HL-60 (cell line): ENCODE measurements at regions not wholly inside any gene's neighbourhood (a gene's known extent, or its start where the extent isn't known, plus 50 kb on each side); places are given as distances from the start of the nearest gene placed in this dataset.

Source experiments
- DNase-seq, 2 experiments: peaks; one replicate each; pipeline ENCODE4 v3.0.0-alpha.2; 2010 to 2020; ENCODE audit warnings: low read depth in 1 of 2, low spot score in 1 of 2
- H3K27ac ChIP-seq: fragments of 250-450 bp; sonication (Bioruptor Pico); replicated peaks from 2 replicates; pipeline ENCODE4 v1.5.1; 2020; ENCODE audit warnings: mild to moderate bottlenecking, moderate library complexity
- H3K27me3 ChIP-seq: fragments of 250-450 bp; sonication (Bioruptor Pico); 2 replicates; pipeline ENCODE4 v1.5.1; 2021; ENCODE audit warnings: mild to moderate bottlenecking, moderate library complexity; ENCODE audit not compliant: insufficient read depth, poor library complexity, severe bottlenecking
- H3K4me3 ChIP-seq: replicated peaks from 2 replicates; pipeline ENCODE4 v1.5.1; 2011; ENCODE audit warnings: mild to moderate bottlenecking, control low read depth, low read length; ENCODE audit not compliant: insufficient read depth
- GABPA ChIP-seq: IDR thresholded peaks from 2 replicates; pipeline ENCODE4 v1.6.1; 2012; ENCODE audit warnings: low read depth
- POLR2AphosphoS5 ChIP-seq: IDR thresholded peaks from 2 replicates; pipeline ENCODE4 v1.6.1; 2012; ENCODE audit warnings: low read depth
- SPI1 ChIP-seq: IDR thresholded peaks from 2 replicates; pipeline ENCODE4 v1.6.1; 2012; ENCODE audit warnings: low read depth, mild to moderate bottlenecking, borderline replicate concordance
- TF ChIP-seq, protein P1 (sequence below): IDR thresholded peaks from one replicate; pipeline ENCODE4 v1.5.1; 2011; ENCODE audit warnings: low read length, control low read depth, inconsistent platforms; ENCODE audit not compliant: insufficient read depth
- TF ChIP-seq, protein P2 (sequence below): IDR thresholded peaks from 2 replicates; pipeline ENCODE4 v1.6.1; 2012; ENCODE audit warnings: low read depth; ENCODE audit not compliant: insufficient replicate concordance

DNA sequence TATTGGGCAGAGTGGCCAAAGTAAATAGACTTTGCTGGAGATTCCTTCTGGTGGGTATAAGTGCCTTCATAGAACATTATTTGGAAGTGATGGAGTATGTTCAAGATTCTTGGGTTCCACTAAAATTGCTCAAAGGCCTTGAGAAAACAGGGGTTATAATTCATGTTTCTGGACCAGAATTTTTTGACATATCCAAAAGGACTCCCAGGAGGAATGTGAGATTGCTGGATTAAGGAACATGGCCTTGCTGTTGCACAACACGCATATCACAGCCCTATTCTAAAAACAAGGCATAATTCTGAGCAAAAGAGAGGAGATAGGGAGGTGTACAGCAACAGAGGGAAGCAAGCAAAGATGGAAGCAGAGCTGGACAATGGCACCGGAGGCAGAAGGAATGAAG lies 111.7 kb upstream of the TNP1 start:
- no peak overlapping the region for H3K4me3 ChIP-seq
- DNase-seq = no peak
- no peaks in the 10 kb centered on the region for H3K27me3 ChIP-seq
- H3K27ac ChIP-seq = no peak overlapping the region
- TF ChIP-seq POLR2AphosphoS5 (no peak), GABPA (no peak)
- TF ChIP-seq, protein P1, sequence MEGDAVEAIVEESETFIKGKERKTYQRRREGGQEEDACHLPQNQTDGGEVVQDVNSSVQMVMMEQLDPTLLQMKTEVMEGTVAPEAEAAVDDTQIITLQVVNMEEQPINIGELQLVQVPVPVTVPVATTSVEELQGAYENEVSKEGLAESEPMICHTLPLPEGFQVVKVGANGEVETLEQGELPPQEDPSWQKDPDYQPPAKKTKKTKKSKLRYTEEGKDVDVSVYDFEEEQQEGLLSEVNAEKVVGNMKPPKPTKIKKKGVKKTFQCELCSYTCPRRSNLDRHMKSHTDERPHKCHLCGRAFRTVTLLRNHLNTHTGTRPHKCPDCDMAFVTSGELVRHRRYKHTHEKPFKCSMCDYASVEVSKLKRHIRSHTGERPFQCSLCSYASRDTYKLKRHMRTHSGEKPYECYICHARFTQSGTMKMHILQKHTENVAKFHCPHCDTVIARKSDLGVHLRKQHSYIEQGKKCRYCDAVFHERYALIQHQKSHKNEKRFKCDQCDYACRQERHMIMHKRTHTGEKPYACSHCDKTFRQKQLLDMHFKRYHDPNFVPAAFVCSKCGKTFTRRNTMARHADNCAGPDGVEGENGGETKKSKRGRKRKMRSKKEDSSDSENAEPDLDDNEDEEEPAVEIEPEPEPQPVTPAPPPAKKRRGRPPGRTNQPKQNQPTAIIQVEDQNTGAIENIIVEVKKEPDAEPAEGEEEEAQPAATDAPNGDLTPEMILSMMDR = no peak

- no peak overlapping the region for H3K4me3 ChIP-seq
- TF ChIP-seq, protein P2, sequence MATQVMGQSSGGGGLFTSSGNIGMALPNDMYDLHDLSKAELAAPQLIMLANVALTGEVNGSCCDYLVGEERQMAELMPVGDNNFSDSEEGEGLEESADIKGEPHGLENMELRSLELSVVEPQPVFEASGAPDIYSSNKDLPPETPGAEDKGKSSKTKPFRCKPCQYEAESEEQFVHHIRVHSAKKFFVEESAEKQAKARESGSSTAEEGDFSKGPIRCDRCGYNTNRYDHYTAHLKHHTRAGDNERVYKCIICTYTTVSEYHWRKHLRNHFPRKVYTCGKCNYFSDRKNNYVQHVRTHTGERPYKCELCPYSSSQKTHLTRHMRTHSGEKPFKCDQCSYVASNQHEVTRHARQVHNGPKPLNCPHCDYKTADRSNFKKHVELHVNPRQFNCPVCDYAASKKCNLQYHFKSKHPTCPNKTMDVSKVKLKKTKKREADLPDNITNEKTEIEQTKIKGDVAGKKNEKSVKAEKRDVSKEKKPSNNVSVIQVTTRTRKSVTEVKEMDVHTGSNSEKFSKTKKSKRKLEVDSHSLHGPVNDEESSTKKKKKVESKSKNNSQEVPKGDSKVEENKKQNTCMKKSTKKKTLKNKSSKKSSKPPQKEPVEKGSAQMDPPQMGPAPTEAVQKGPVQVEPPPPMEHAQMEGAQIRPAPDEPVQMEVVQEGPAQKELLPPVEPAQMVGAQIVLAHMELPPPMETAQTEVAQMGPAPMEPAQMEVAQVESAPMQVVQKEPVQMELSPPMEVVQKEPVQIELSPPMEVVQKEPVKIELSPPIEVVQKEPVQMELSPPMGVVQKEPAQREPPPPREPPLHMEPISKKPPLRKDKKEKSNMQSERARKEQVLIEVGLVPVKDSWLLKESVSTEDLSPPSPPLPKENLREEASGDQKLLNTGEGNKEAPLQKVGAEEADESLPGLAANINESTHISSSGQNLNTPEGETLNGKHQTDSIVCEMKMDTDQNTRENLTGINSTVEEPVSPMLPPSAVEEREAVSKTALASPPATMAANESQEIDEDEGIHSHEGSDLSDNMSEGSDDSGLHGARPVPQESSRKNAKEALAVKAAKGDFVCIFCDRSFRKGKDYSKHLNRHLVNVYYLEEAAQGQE = no peak
- TF ChIP-seq POLR2AphosphoS5 (no peak), SPI1 (no peak), GABPA (no peak)
- TF ChIP-seq, protein P1 = no peak
- H3K27me3 ChIP-seq = no peaks in the 10 kb centered on the region
- no peak for DNase-seq
- H3K27ac ChIP-seq = no peak overlapping the region
These were observed 110.6 kb upstream of the TNP1 start for GRCh38 chr2:216970359-216970915.

DNA sequence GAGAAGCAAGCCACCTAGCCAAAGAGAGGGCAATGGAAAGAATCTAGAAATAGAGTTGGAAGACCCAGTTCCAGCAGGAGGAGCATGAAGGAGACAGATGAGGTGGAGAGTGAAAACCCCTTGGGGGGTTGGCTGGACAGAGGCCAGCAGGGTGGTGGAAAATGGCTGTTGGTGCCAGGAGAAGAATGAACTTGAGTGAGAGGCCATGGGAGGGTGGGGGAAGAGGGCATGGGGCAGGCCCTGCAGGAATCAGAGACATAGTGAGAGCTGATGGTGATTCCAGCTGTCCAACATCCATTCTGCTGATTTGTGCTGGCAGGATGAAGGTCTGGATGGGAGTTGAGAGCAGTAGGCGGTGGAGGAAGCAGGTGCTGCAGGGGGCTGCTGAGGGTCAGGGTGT lies 108.0 kb upstream of the TNP1 start:
- no peak for DNase-seq
- Histone ChIP-seq H3K27ac (no peak overlapping the region), H3K4me3 (no peak overlapping the region), H3K27me3 (no peaks in the 10 kb centered on the region)
- TF ChIP-seq, protein P1 = no peak
- no peak for TF ChIP-seq GABPA
- no peak for TF ChIP-seq POLR2AphosphoS5
- TF ChIP-seq, protein P2 = no peak
- no peak for TF ChIP-seq SPI1

GRCh38 chr2:216960671-216961268 lies 100.9 kb upstream of the TNP1 start:
- Histone ChIP-seq H3K27me3 (no peaks in the 10 kb centered on the region), H3K4me3 (no peak overlapping the region), H3K27ac (no peak overlapping the region)
- TF ChIP-seq, protein P1 = no peak
- TF ChIP-seq SPI1 (no peak), GABPA (no peak), POLR2AphosphoS5 (no peak)
- TF ChIP-seq, protein P2 = no peak
- no peak for DNase-seq
